Keratinocyte (primary cell): ENCODE measurements at regions not wholly inside any gene's neighbourhood (a gene's known extent, or its start where the extent isn't known, plus 50 kb on each side); places are given as distances from the start of the nearest gene placed in this dataset.

Source experiments
- DNase-seq: peaks from one replicate; pipeline ENCODE4 v3.0.0-alpha.2; 2011; ENCODE audit warnings: low read depth, missing footprints, low spot score
- FAIRE-seq: peaks from 2 replicates; lab custom pipeline; 2011; peaks lifted over from hg19 to GRCh38; lab: Jason Lieb, UNC
- H2AFZ ChIP-seq: 2 replicates; pipeline ENCODE4 v1.6.0; 2012; ENCODE audit warnings: low read length, control low read depth, inconsistent platforms; ENCODE audit not compliant: control insufficient read depth
- H3K27ac ChIP-seq: 2 replicates; pipeline ENCODE4 v1.5.1; 2011; ENCODE audit warnings: low read length; ENCODE audit not compliant: control insufficient read depth, insufficient read depth
- H3K27me3 ChIP-seq: 3 replicates; pipeline ENCODE4 v1.6.0; 2011; ENCODE audit warnings: low read length; ENCODE audit not compliant: control insufficient read depth, insufficient read depth; ENCODE audit errors: extremely low read depth
- H3K36me3 ChIP-seq, 2 experiments: 2 replicates in 1 of 2; 3 replicates in 1 of 2; pipeline ENCODE4 v1.5.1; 2011; ENCODE audit warnings: low read length in 2 of 2, mild to moderate bottlenecking in 1 of 2; ENCODE audit not compliant: control insufficient read depth in 2 of 2, insufficient read depth in 2 of 2; ENCODE audit errors: extremely low read depth in 1 of 2
- H3K4me1 ChIP-seq: 3 replicates; pipeline ENCODE4 v1.5.1; 2011; ENCODE audit warnings: low read length; ENCODE audit not compliant: control insufficient read depth, insufficient read depth; ENCODE audit errors: extremely low read depth
- H3K4me2 ChIP-seq: 3 replicates; pipeline ENCODE4 v1.6.0; 2011; ENCODE audit warnings: low read depth, low read length; ENCODE audit not compliant: control insufficient read depth, insufficient read depth; ENCODE audit errors: extremely low read depth
- H3K4me3 ChIP-seq, 3 experiments: fragments of 200-600 bp in 1 of 3; sonication (generic) in 1 of 3; 2 replicates in 2 of 3; 3 replicates in 1 of 3; pipeline ENCODE4 v1.5.1; 2011 to 2016; ENCODE audit warnings: low read length in 3 of 3, mild to moderate bottlenecking in 3 of 3, control low read depth in 2 of 3, inconsistent platforms in 1 of 3, low read depth in 1 of 3, mixed read lengths in 1 of 3, mixed run types in 1 of 3, moderate library complexity in 1 of 3; ENCODE audit not compliant: control insufficient read depth in 2 of 3, insufficient read depth in 2 of 3; ENCODE audit errors: extremely low read depth in 1 of 3
- H3K79me2 ChIP-seq: 2 replicates; pipeline ENCODE4 v1.6.0; 2012; ENCODE audit warnings: low read length; ENCODE audit not compliant: control insufficient read depth, insufficient read depth
- H3K9ac ChIP-seq: 3 replicates; pipeline ENCODE4 v1.6.0; 2011; ENCODE audit warnings: low read length; ENCODE audit not compliant: control insufficient read depth, insufficient read depth; ENCODE audit errors: extremely low read depth
- H3K9me1 ChIP-seq: 3 replicates; pipeline ENCODE4 v1.6.0; 2011; ENCODE audit warnings: low read length; ENCODE audit not compliant: control insufficient read depth, insufficient read depth; ENCODE audit errors: extremely low read depth
- H3K9me3 ChIP-seq: 2 replicates; pipeline ENCODE4 v1.5.1; 2012; ENCODE audit warnings: low read depth, low read length; ENCODE audit not compliant: control insufficient read depth
- H4K20me1 ChIP-seq: 3 replicates; pipeline ENCODE4 v1.6.0; 2011; ENCODE audit warnings: low read length; ENCODE audit not compliant: control insufficient read depth, insufficient read depth; ENCODE audit errors: extremely low read depth
- EZH2 ChIP-seq: IDR thresholded peaks from one replicate; pipeline ENCODE4 v1.6.1; 2012; ENCODE audit warnings: inconsistent platforms, mild to moderate bottlenecking, low read length, moderate library complexity
- dilution Hi-C: fragments of 300-500 bp; cut with MboI; formaldehyde crosslinking; loops from one replicate; pipeline ENCODE4 v1.7.0; 2020; ENCODE audit warnings: low sequenced_read_pairs; ENCODE audit not compliant: extremely low pct_ligation_motif_present
- TF ChIP-seq, protein P1 (sequence below), 3 experiments: IDR thresholded peaks in 1 of 3; conservative IDR thresholded peaks in 1 of 3; optimal IDR thresholded peaks in 1 of 3; 2 replicates in 2 of 3; 3 replicates in 1 of 3; pipeline versions ENCODE3 to v1.5.1; 2011; ENCODE audit warnings: low read length in 3 of 3, mild to moderate bottlenecking in 3 of 3, moderate library complexity in 2 of 3, control low read depth in 1 of 3, inconsistent platforms in 1 of 3; ENCODE audit not compliant: insufficient read depth in 2 of 3; ENCODE audit errors: extremely low read depth in 1 of 3

DNA sequence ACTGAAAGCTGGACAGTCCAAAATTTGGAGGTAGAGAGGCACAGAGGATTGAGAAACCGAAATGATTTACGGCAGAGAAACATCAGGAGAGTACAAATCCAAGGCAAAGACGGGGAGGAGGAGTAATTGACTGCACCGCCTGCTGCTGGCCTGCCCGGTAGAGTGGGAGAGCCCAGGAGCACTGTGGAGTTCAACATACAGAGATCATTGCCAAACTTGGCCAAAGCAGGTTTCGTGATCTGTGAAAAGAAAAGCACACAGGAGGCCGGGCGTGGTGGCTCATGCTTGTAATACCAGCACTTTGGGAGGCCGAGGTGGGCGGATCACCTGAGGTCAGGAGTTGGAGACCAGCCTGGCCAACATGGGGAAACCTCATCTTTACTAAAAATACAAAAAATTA lies 306.0 kb upstream of the PFKP start:
- no peak overlapping the region for H3K4me2 ChIP-seq
- H2AFZ ChIP-seq = no peak overlapping the region
- H3K4me3 ChIP-seq = no peak overlapping the region
- H3K9ac ChIP-seq = no peak overlapping the region
- no peak overlapping the region for H3K27ac ChIP-seq
- H3K9me1 ChIP-seq = no peaks in the 10 kb centered on the region
- FAIRE-seq (no peak), DNase-seq (no peak)
- no peaks in the 10 kb centered on the region for H4K20me1 ChIP-seq
- no peak for TF ChIP-seq EZH2
- TF ChIP-seq, protein P1, sequence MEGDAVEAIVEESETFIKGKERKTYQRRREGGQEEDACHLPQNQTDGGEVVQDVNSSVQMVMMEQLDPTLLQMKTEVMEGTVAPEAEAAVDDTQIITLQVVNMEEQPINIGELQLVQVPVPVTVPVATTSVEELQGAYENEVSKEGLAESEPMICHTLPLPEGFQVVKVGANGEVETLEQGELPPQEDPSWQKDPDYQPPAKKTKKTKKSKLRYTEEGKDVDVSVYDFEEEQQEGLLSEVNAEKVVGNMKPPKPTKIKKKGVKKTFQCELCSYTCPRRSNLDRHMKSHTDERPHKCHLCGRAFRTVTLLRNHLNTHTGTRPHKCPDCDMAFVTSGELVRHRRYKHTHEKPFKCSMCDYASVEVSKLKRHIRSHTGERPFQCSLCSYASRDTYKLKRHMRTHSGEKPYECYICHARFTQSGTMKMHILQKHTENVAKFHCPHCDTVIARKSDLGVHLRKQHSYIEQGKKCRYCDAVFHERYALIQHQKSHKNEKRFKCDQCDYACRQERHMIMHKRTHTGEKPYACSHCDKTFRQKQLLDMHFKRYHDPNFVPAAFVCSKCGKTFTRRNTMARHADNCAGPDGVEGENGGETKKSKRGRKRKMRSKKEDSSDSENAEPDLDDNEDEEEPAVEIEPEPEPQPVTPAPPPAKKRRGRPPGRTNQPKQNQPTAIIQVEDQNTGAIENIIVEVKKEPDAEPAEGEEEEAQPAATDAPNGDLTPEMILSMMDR (optimal IDR thresholded peaks at IDR 0.05 in 1 of 3, IDR thresholded peaks at IDR 0.05 in 1 of 3, conservative IDR thresholded peaks at IDR 0.05 in 1 of 3; ENCODE audit: extremely low read depth in 1 of 3, insufficient read depth in 2 of 3, low read length in 3 of 3) = no peak
- H3K36me3 ChIP-seq = no peaks in the 10 kb centered on the region
- dilution Hi-C loops = no loop called here
- H3K79me2 ChIP-seq = no peaks in the 10 kb centered on the region
- H3K27me3 ChIP-seq = no peaks in the 10 kb centered on the region
- H3K9me3 ChIP-seq = peaks cover 7% of the 10 kb centered on the region
- no peaks in the 10 kb centered on the region for H3K4me1 ChIP-seq

DNA sequence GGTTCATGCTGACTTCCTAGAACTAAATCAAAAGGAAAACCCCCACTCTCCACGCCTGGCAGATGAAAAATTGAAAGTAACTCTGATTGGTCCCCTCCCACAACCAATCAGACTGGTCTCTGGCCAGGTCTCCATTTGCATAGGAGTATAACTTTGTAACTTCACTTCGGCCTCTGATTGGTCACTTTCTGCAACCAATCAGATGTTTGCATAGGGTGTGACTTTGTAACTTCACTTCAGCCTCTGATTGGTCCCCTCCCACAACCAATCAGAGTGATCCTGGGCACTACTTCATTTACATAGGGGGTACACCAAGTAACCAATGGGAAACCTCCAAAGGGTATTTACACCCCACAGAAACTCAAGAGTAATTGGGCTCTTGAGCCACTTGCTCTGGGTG lies 306.6 kb upstream of the PFKP start:
- dilution Hi-C loops = no loop called here
- FAIRE-seq = no peak
- H3K9ac ChIP-seq = no peak overlapping the region
- no peaks in the 10 kb centered on the region for H3K27me3 ChIP-seq
- H4K20me1 ChIP-seq = no peaks in the 10 kb centered on the region
- no peaks in the 10 kb centered on the region for H3K9me1 ChIP-seq
- H3K4me1 ChIP-seq = no peaks in the 10 kb centered on the region
- no peak overlapping the region for H3K4me3 ChIP-seq
- no peak for DNase-seq
- H3K9me3 ChIP-seq = peaks cover 7% of the 10 kb centered on the region
- no peak overlapping the region for H2AFZ ChIP-seq
- no peaks in the 10 kb centered on the region for H3K79me2 ChIP-seq
- H3K4me2 ChIP-seq = no peak overlapping the region
- TF ChIP-seq EZH2 = no peak
- TF ChIP-seq, protein P1 (optimal IDR thresholded peaks at IDR 0.05 in 1 of 3, IDR thresholded peaks at IDR 0.05 in 1 of 3, conservative IDR thresholded peaks at IDR 0.05 in 1 of 3; ENCODE audit: extremely low read depth in 1 of 3, insufficient read depth in 2 of 3, low read length in 3 of 3) = no peak
- H3K27ac ChIP-seq = no peak overlapping the region
- H3K36me3 ChIP-seq = no peaks in the 10 kb centered on the region
